ENCODE measurements at regions not wholly inside any gene's neighbourhood (a gene's known extent, or its start where the extent isn't known, plus 50 kb on each side); places are given as distances from the start of the nearest gene placed in this dataset.

DNA sequence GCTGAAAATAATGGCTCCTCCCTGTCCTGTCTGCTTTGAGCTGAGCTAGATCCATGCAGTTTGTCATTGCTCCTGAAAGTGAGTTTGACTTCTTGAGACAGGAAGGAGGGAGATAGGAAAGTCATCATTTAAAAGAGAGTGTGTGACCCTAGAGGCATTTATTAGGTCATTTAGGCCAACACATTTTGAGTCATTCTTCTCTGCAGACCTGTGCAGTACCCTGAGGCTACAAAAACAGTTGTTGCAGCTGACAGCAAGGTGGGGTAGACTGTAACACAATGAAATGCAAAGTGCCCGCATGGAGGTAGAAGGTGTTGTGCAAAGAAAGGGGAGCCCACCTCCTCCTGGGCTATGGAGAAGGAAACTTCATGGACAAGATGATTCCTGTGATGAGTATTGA is 102.8 kb upstream of the PFN2 start:
- no peak for DNase-seq (ENCODE audit: low read depth in 1 of 2, low spot score in 1 of 2)

DNA sequence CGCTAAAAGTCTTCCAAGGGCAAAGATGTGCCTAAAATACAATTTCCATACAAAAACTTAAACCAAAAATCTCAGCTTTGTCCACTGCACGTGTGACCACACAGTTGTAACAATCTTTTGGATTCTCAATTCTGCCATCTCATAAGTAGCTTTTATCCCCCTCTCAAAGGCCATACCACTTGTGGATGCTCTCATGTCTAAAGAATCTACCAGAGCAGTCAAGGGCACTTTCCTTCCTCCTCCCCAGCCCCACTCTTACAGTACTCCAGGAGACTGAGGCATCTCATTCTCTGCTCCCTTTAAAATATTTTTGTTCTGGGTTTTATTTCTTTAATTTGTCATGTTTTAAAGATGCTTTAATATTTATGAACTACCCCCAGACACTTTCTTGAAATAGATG is 102.3 kb upstream of the PFN2 start:
- DNase-seq (ENCODE audit: low read depth in 1 of 2, low spot score in 1 of 2): no peak

DNA sequence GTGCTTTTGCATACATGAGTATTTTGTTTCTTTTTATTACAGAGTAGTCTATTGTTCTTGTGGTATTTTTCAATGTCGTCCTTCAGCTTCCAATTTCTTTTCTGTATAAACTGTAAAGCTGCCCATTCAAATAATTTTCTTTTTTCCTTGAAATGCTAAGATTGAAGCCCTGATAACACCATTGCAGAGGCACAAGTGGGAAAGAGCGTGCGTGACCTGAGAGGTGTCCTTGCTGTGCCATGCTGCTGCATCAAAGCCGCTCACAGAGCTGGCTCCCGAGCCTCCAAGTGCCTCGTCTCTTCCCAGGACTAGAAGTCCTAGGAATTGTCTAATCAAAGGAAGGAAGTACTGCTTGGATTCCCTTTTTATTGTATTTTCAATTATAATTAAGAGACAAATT is 101.9 kb upstream of the PFN2 start:
- DNase-seq (ENCODE audit: low read depth in 1 of 2, low spot score in 1 of 2): no peak

DNA sequence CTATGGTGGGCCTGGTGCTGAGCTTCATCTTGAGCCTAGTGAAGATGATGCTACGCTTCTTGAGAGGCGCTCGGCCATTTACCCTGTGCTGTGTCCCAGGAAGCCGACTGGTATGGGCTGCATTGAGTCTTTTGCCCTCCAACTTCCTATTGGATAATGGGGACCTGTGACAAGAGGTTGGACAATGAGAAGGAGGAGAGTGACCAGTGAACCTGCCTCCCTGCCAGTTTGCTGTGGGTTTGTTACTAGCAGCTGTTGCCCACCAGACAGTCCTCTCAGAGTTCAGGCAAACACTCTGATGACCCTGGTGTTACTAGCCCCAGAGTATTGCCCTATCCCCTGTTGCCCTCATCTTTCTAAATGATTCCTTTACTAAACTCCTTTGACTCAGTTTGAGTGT is 99.6 kb upstream of the PFN2 start:
- DNase-seq (ENCODE audit: low read depth in 1 of 2, low spot score in 1 of 2): no peak

DNA sequence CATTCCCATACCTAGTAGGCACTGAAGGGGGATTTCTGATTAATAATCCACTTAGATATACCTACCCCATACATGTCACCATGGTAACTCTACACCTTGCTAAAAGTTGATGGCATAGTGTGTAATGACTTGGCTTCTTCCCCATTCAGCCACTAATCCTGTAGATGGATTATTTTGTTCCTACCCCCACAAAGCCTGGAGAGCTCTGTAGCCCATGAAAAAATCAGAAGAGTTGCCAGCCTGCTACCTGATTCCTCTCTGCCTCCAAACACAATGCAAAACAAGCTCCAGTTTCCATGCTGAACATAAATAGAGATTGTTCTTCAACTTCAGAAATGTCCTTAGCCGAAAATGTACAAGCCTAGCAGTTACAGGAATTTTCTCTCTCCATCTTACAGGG is 98.9 kb upstream of the PFN2 start:
- no peak for DNase-seq (ENCODE audit: low read depth in 1 of 2, low spot score in 1 of 2)

DNA sequence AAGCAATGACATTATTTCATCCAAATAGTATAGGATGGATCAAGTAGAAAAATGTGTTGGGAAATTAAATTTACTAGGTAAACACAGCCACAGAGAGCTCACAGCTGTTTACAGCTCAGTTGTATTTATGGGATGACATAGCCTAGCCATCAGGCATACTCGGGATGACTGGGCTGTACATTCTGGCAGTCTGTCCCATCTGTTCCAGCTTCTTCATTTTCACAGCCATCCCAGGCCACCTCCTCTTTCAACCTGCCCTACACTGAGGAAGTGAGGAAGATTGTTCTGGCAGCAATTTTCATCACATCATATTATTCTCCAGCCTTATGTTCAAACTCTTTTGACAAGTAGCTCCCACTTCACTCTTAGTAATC is 98.4 kb upstream of the PFN2 start:
- no peak for DNase-seq (ENCODE audit: low read depth in 1 of 2, low spot score in 1 of 2)

DNA sequence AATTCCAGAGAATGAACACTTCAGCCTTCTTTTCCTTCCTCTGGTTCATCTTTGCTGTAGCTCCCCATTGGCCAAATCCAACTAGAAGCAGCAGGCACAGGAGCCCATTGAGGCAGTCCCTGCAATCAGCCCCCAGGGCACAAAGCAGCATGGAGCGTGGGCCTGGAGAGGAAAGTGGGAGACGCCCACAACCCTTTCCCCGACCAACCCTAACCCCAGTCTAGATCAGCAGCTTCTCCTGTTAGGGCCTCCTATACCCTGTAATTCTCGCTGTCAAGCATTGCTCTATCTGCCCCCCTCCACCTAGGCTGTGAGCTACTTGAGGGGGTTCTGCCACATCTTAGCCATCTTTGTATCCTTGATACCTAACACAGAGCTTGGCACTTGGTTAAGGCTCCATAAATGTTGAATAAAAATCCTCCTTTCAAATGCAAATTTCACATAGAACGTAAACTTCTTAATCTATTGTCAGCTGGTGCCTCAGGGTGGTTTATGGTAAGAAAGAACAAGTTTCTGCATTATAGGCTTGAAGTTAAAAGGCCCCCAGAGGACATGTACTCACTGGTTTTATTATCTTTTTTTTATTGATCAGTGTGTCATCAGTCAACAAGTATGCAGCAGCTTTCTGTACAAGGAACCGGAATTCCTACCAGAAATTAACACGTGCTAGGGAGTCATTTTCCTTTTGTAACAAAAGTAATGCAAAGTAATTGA is 97.9 kb upstream of the PFN2 start:
- DNase-seq (ENCODE audit: low read depth in 1 of 2, low spot score in 1 of 2): no peak

DNA sequence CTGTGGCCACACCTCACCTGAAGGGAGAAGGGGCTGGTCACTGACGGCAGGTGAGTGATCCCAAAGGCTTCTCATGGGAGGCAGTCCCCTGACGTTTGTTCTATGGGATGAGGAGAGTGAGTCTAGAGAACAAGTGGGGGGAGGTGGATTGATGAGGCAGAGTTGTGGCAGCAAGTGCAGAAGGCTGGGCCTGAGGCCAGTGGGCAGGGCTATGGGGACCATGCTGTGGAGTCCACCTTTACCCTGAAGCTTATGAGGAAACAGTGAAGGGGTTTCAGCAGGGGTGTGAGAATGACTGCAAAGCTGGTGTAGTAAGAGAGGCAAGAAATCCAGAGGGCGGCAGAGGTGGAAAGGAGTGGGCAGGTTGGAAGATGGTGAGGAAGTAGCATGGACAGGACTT is 96.9 kb upstream of the PFN2 start:
- no peak for DNase-seq (ENCODE audit: low read depth in 1 of 2, low spot score in 1 of 2)

DNA sequence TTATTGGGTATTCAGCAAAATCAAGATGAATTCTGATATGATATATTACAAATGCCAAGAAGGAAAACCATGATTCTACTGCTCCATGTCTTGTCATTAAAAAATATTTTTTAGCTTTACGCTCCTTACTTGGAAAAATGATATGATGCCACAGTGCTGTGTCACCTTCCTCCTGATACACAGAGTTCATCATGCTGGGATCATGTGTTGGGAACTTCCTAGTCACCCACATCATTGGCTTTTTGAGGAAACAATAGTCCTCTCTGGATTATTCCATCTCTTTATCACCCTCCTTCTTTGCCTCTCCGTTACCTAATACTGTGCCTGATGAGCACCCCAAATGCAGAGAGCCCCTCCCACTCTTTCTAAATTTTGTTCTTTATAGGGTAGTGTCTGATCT is 94.3 kb upstream of the PFN2 start:
- no peak for DNase-seq (ENCODE audit: low read depth in 1 of 2, low spot score in 1 of 2)

DNA sequence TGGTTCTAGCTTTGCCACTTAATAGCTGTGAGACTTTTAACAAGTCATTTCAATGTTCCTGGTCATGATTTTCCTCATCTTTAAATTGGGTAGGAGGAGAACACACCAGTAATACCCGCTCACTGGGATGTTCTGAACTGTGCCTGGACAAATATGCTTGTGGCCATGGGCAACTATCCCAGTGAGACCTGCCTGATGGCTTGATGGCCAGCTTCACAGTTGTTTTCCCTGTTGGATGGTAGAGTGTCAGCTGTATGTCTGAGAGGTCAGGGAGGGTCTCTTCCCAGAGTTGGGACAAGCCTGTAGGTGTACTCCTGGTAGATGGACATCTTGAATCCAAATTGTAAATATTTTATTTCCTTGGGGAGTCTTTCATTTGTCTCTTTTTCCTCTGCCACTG is 92.5 kb upstream of the PFN2 start:
- no peak for DNase-seq (ENCODE audit: low read depth in 1 of 2, low spot score in 1 of 2)

DNA sequence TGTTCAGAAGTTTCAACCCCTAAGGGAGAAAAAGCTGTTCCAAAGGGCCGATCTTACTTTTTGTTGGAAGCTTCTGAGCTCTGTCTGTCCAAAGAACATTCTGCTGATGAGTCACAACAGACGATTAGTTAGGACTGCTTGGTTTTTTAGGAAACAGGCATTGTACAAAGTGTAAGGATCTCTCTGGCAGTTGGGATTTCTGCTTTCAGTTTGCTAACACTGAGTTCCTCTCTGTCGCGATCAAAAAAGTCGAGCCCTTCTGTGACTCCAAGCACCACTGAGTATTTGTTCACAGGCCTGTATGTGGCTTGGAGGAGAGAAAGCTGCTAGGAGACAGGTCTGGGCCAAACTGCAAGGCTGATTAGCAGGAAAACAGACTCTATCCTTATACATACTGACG is 91.8 kb upstream of the PFN2 start:
- DNase-seq (ENCODE audit: low read depth in 1 of 2, low spot score in 1 of 2): no peak

DNA sequence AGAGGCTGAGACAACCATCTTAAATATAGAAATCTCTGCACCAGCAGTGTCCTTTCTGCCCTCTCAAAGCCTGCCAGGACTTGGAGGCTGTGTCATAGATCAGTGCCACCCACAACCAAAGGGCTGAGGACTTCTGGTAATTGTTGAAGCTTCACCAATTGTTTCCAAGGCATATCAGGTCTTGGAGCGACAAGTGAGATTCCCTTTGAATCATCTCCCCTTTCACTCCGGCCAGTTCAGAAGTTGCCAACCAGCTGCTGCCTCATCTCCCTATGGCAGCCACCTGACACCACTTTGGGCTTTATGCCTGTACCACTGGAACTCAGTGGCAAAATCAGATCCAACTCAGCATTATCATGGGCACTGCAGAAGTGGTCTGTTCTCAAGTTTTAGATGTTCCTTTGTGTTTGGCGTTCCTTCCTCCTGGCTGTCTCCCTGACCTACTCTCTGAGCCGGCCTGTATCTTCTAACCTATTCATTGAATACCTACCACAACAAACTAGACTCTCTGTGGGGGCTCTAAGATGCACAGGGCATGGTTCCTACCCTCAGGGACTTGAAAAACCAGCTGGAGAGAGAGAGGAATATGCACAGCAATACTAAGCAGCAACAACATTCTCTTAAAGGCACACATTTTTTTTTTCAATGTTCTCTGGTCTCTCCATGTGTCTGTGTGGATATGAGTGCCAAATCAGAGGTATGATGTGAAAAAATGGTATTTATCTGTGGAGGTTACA is 90.8 kb upstream of the PFN2 start:
- no peak for DNase-seq (ENCODE audit: low read depth in 1 of 2, low spot score in 1 of 2)

DNA sequence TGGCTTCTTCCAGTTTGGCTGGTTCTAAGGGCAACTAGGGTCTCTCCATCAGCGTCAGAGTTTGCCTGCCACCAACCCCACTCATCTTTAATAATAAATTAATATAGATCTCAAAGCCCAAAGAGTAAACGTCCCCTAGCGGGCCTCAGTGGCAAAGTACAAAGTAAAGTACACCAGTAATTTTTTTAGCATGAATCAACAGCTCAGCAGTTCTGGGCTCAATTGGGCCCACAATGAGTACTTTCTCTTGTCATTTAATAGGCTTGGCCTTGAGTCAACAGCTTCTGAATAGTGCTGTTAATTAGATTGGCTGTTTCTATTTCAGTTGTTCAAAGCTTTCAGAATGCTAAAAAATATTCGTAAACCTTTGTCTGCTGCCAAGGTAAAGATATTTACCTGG is 89.0 kb upstream of the PFN2 start:
- no peak for DNase-seq (ENCODE audit: low read depth in 1 of 2, low spot score in 1 of 2)

DNA sequence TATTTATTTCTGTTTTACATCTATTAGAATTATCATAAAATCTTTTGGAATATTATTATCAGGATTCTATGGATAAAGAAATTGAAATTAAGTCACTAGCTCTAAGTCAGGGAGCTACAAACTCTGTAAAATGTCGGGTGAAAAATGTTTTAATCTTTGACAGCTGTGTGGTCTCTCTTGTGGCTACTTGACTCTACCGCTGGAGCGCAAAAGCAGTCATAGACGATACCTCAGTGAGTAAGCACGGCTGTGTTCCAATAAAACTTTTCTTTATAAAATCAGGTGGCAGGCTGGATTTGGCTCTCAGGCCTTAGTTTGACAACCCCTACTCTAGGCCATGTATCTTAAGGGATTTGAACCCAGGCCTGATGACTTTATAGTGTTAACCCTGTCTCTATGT is 88.5 kb upstream of the PFN2 start:
- no peak for DNase-seq (ENCODE audit: low read depth in 1 of 2, low spot score in 1 of 2)

DNA sequence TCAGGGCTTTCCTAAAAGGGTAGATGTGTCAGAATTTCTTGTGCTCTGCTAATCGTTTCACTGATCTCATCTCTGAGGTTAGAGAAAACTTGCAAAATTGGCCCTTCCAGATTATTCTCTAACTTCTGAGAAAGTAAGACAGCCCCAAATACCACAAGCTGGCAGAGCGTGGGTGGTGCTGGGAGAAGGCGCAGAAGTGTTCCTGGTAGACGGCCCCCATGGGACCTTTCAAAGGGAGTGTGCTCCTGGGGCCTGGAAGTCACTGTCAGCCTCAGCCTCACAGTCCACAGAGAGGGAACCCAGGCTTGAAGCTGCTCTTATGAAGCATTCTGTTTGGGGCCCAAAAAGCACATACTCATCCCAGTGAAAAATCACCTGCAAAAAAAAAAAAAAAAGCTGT is 86.5 kb upstream of the PFN2 start:
- DNase-seq (ENCODE audit: low read depth in 1 of 2, low spot score in 1 of 2): no peak

DNA sequence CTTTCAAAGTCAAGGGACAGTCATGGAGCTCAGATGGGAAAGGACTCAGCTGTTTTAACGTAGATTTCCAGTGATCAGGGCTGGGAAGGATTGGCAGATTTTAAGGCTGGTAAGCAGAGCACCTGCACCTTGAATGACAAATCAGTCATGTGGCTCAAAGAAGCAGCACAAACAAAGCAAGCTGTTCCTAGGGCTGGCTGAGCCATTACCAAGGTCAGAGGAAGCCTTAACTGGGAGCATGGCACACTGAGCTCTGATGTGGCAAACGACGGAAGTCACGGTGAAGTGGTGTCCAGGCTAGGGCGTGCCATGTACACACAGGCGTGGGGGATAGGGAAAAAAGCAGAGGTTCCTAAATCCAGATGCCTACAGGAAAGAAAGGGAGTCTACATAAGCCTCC is 84.6 kb upstream of the PFN2 start:
- no peak for DNase-seq (ENCODE audit: low read depth in 1 of 2, low spot score in 1 of 2)

DNA sequence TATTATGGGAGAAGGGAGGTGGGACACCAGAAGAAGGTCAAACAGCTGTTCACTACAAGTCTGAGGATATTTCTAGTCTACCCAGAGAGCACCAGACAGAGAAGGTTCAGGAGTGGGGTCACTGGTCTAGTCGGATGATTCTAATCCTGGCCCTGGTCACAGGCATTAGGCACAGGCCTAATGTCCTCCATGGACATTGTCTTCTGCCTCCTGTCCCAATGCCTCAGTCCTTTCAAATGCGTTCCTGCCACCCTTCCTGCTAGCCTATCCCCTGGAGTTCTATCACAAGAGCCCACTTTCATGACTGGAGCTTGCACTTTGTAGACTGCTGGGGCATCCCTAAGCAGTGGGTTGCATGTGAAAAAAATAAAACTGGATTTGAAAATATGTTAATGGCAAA is 83.9 kb upstream of the PFN2 start:
- no peak for DNase-seq (ENCODE audit: low read depth in 1 of 2, low spot score in 1 of 2)

DNA sequence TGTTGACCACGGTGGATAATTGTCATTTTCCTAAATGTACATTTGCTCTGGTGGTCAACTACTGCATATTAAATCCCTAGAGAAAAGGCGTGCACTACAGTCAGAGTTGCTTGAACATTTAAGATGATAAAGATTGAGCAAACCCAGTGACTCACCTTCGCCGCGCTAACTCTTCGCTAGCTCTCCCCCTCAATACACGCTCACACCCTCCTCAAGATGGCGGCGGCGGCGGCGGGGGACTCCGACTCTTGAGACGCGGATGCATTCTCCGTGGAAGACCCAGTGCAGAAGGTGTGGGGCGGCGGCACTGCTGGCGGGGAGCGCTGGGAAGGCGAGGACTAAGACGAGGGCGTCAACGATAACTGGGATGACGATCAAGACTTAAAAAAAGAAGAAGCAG is 79.8 kb upstream of the PFN2 start:
- DNase-seq (ENCODE audit: low read depth in 1 of 2, low spot score in 1 of 2): no peak

DNA sequence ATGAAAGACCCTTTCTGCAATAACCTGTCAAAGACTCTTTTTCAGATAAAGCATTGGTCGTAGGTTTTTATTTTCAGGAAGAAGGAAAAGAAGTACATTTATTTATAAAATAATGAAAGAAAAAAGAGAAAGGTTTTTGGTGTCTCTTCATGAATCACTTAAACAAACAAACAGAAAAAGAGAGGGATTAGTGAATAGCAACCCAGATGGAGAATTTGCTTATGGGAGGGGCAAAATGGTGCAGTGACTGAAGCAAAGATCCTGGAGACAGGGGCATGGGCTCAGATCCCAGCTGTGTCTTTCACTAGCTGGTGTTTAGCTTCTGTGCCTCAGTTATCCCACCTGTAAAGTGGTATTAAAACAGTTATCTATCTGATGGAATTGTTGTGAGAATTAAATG is 78.6 kb upstream of the PFN2 start:
- no peak for DNase-seq (ENCODE audit: low read depth in 1 of 2, low spot score in 1 of 2)

DNA sequence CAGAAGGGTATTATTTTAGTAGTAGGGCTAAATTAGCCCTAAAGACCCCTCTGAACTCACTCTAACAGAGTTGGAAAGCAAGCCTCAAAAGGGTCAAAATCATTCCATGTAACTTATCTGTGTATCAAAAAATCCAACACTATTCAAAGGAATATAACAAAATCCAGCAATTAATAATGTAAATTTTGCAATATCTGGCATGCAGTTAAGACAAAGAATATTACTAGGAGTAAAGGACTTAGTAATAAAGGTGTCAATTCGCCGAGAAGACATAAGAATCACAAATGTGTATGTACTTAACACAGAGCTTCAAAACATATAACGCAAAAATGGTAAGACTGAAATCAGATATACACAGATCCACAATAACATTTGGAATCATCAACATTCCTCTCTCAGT is 71.2 kb upstream of the PFN2 start:
- DNase-seq (ENCODE audit: low read depth in 1 of 2, low spot score in 1 of 2): no peak

DNA sequence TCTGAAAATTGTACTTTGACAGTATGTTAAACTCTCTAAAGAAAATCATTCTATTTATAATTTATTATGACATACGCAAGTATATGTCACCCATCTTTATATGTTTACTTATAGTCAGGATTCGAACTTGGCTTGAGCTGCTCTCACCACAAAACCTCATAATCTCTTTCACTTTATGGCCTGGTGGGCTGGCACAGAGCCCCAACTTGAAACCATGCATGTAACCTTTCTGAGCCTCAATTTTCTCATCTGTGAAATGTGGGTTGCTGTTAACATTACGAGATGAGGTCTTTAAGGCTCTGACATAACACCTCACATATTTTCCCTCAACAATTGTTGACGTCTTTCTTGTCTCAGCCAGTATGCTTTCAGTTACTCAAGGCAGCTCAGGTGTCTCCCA is 69.4 kb upstream of the PFN2 start:
- no peak for DNase-seq (ENCODE audit: low read depth in 1 of 2, low spot score in 1 of 2)

DNA sequence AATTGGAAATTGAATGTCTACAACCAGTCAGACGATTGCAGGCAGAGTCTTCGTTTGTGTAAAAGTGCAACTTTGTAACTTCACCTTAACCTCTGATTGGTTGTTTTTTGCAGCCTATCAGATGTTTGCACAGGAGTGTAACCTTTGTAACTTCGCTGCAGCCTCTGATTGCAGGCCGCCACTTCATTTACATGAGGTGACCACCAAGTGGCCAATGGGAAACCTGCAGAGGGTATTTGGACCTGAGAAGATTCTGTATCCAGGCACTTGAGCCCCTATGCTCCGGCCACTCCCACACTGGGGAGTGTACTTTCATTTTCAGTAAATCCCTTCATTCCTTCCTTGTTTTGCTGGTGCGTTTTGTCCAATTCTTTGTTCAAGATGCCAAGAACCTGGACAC is 68.1 kb upstream of the PFN2 start:
- DNase-seq (ENCODE audit: low read depth in 1 of 2, low spot score in 1 of 2): no peak

DNA sequence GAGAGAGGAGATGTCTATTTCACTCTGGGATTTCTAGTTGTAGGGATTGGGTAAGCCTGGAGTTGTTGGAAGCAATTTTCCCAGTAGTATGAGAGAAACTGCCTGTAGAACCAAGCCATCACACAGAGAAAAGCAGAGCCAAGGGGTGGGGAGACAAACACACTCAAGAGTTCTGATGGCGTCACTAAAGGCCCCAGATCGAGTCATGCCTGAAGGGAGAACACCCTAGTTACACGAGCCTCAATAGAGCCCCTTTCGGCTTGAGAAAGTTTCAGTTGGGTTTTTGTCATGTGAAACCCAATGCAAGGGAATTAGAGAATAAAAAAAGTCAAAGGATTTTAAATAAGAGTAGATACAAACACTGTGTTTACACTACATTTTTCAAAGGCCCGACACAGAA is 66.1 kb upstream of the PFN2 start:
- no peak for DNase-seq (ENCODE audit: low read depth in 1 of 2, low spot score in 1 of 2)
